Superior temporal gyrus (tissue), 1 donor: ENCODE measurements at regions not wholly inside any gene's neighbourhood (a gene's known extent, or its start where the extent isn't known, plus 50 kb on each side); places are given as distances from the start of the nearest gene placed in this dataset.

Source experiments
- DNase-seq: peaks from one replicate; pipeline ENCODE4 v3.0.0-alpha.2; 2016; ENCODE audit errors: extremely low spot score

- no peak for DNase-seq
Measured at GRCh38 chr21:38148046-38148445, 108.7 kb upstream of the KCNJ15 start.

GRCh38 chr21:38151021-38151645 lies 105.7 kb upstream of the KCNJ15 start:
- DNase-seq = no peak

GRCh38 chr21:38156200-38156599 lies 100.6 kb upstream of the KCNJ15 start:
- DNase-seq = no peak

- peak; percentile 42 for DNase-seq
Measured at GRCh38 chr21:38159355-38159754, 97.4 kb upstream of the KCNJ15 start.

- no peak for DNase-seq
Measured at GRCh38 chr21:38165466-38166172, 91.2 kb upstream of the KCNJ15 start.

GRCh38 chr21:38166173-38166535 lies 90.6 kb upstream of the KCNJ15 start:
- DNase-seq = no peak

- DNase-seq = no peak
Measured at GRCh38 chr21:38167345-38167744, 89.4 kb upstream of the KCNJ15 start.

GRCh38 chr21:38170283-38170682 lies 86.5 kb upstream of the KCNJ15 start:
- no peak for DNase-seq

GRCh38 chr21:38170704-38171682 lies 85.8 kb upstream of the KCNJ15 start:
- no peak for DNase-seq

GRCh38 chr21:38171723-38172344 lies 85.0 kb upstream of the KCNJ15 start:
- DNase-seq = no peak

- no peak for DNase-seq
Measured at GRCh38 chr21:38173276-38174035, 83.3 kb upstream of the KCNJ15 start.

- no peak for DNase-seq
Measured at GRCh38 chr21:38175306-38175705, 81.5 kb upstream of the KCNJ15 start.

- DNase-seq = no peak
Measured at GRCh38 chr21:38177919-38178652, 78.7 kb upstream of the KCNJ15 start.

- no peak for DNase-seq
Measured at GRCh38 chr21:38178653-38179470, 77.9 kb upstream of the KCNJ15 start.

- DNase-seq = no peak
Measured at GRCh38 chr21:38179511-38179910, 77.3 kb upstream of the KCNJ15 start.

GRCh38 chr21:38181096-38181495 lies 75.7 kb upstream of the KCNJ15 start:
- DNase-seq = no peak

GRCh38 chr21:38182370-38182985 lies 74.3 kb upstream of the KCNJ15 start:
- DNase-seq = no peak

- no peak for DNase-seq
Measured at GRCh38 chr21:38183961-38184360, 72.8 kb upstream of the KCNJ15 start.

GRCh38 chr21:38186661-38187270 lies 70.0 kb upstream of the KCNJ15 start:
- no peak for DNase-seq
